Hematopoietic multipotent progenitor cell treated with erythropoietin and hydrocortisone succinate and interleukin-3 and kit ligand, for 4 days (in vitro differentiated cells): ENCODE measurements at regions not wholly inside any gene's neighbourhood (a gene's known extent, or its start where the extent isn't known, plus 50 kb on each side); places are given as distances from the start of the nearest gene placed in this dataset.
"Not testable (repeated sequence)": the region's sequence is repeated elsewhere in the genome, so short reads cannot be mapped to it uniquely, and the experiment has no call there.

Experiments
- DNase-seq: peaks from one replicate; pipeline ENCODE4 v3.0.0-alpha.2; 2015

GRCh38 chr5:99272576-99272975, 343.8 kb upstream of the CHD1 start:
- DNase-seq = no peak

GRCh38 chr5:99258819-99259218, 330.0 kb upstream of the CHD1 start:
- no peak for DNase-seq

- no peak for DNase-seq
Observed at GRCh38 chr5:99248066-99248465, 319.3 kb upstream of the CHD1 start.

GRCh38 chr5:99247346-99247745, 318.5 kb upstream of the CHD1 start:
- no peak for DNase-seq

GRCh38 chr5:99243111-99243510, 314.3 kb upstream of the CHD1 start:
- DNase-seq = no peak

- DNase-seq = no peak
Observed at GRCh38 chr5:99239826-99240360, 311.1 kb upstream of the CHD1 start.

GRCh38 chr5:99191206-99191745, 262.5 kb upstream of the CHD1 start:
- no peak for DNase-seq

- peak; percentile 18 for DNase-seq
Observed at GRCh38 chr5:99187611-99188010, 258.8 kb upstream of the CHD1 start.

GRCh38 chr5:99179206-99179605, 250.4 kb upstream of the CHD1 start:
- no peak for DNase-seq

- no peak for DNase-seq
Observed at GRCh38 chr5:99177796-99178195, 249.0 kb upstream of the CHD1 start.

GRCh38 chr5:99176186-99176585, 247.4 kb upstream of the CHD1 start:
- no peak for DNase-seq

- peak; percentile 9 for DNase-seq
Observed at GRCh38 chr5:99169309-99169708, 240.5 kb upstream of the CHD1 start.

- not testable (repeated sequence) for DNase-seq
Observed at GRCh38 chr5:99161538-99161937, 232.7 kb upstream of the CHD1 start.

GRCh38 chr5:99156688-99157087, 227.9 kb upstream of the CHD1 start:
- no peak for DNase-seq

- DNase-seq = not testable (repeated sequence)
Observed at GRCh38 chr5:99143283-99143795, 214.5 kb upstream of the CHD1 start.

- DNase-seq = no peak
Observed at GRCh38 chr5:99141534-99142128, 212.8 kb upstream of the CHD1 start.

GRCh38 chr5:99138911-99139310, 210.1 kb upstream of the CHD1 start:
- DNase-seq = no peak

GRCh38 chr5:99133921-99134320, 205.1 kb upstream of the CHD1 start:
- DNase-seq = no peak

GRCh38 chr5:99129768-99130501, 201.1 kb upstream of the CHD1 start:
- peak; percentile 1 for DNase-seq

- no peak for DNase-seq
Observed at GRCh38 chr5:99122976-99123375, 194.2 kb upstream of the CHD1 start.

- no peak for DNase-seq
Observed at GRCh38 chr5:99119326-99119725, 190.5 kb upstream of the CHD1 start.

- no peak for DNase-seq
Observed at GRCh38 chr5:99116526-99116925, 187.7 kb upstream of the CHD1 start.

- DNase-seq = no peak
Observed at GRCh38 chr5:99109894-99110293, 181.1 kb upstream of the CHD1 start.

- DNase-seq = peak; percentile 22
Observed at GRCh38 chr5:99105216-99105615, 176.4 kb upstream of the CHD1 start.
